ENCODE measurements at regions not wholly inside any gene's neighbourhood (a gene's known extent, or its start where the extent isn't known, plus 50 kb on each side); places are given as distances from the start of the nearest gene placed in this dataset.

DNA sequence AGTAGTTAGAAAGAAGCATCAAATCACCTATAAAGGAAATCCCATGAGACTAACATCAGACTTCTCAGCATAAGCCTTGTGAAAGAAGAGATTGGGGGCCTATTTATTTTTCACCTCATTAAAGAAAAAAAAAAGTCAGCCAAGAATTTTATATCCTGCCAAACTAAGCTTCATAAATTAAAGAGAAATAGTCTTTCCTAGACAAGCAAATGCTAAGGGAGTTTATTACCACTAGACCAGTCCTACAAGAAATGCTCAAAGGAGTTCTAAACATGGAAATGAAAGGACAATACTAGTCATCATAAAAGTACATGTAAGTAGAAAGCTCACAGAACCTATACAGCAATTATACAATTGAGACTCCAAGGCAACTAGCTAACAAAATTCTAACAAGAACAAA is 96.5 kb upstream of the OLIG3 start:
- Histone ChIP-seq H3K4me1 (ENCODE audit: control insufficient read depth, insufficient read depth, low read length) (peaks cover 2% of the 10 kb centered on the region; the same call in 1 of the 2 replicates), H3K4me3 (no peak overlapping the region), H3K27ac (ENCODE audit: control insufficient read depth, insufficient read depth) (no peak overlapping the region), H3K27me3 (replicated peaks in 1 of 2; ENCODE audit: control insufficient read depth in 2 of 2, insufficient read depth in 2 of 2, low read length in 1 of 2) (no peaks in the 10 kb centered on the region), H3K9me3 (replicated peaks; ENCODE audit: control insufficient read depth, insufficient read depth, low read length) (peaks cover 2% of the 10 kb centered on the region; the same call in 2 of the 3 replicates), H3K79me2 (ENCODE audit: control insufficient read depth, insufficient read depth, low read length) (no peaks in the 10 kb centered on the region), H3K4me2 (ENCODE audit: control insufficient read depth, insufficient read depth) (no peak overlapping the region), H2AFZ (ENCODE audit: control insufficient read depth, low read depth, low read length) (no peak overlapping the region), H3K36me3 (ENCODE audit: control insufficient read depth in 2 of 2, insufficient read depth in 2 of 2, low read length in 1 of 2) (no peaks in the 10 kb centered on the region), H4K20me1 (ENCODE audit: control insufficient read depth, insufficient read depth) (no peaks in the 10 kb centered on the region), H3K9ac (ENCODE audit: control insufficient read depth, insufficient read depth, low read length) (no peak overlapping the region)
- ChIA-PET POLR2A (no interaction called here), SMC1A (ENCODE audit: uncharacterized antibody, unreplicated experiment) (interaction anchor here (0.8 to 3.3 kb wide), 6 partner anchors 11 to 177 kb away, joined by 3 to 17 read pairs (median 3); no protein-coding TSS in a partner anchor), CTCF (interaction anchor here (0.8 to 3.8 kb wide), 12 partner anchors 14 to 496 kb away, joined by 3 to 25 read pairs (median 4); no protein-coding TSS in a partner anchor), RAD21 (ENCODE audit: unreplicated experiment) (interaction anchor here (0.6 to 3.1 kb wide), 7 partner anchors 9 to 514 kb away, joined by 3 to 14 read pairs (median 3); no protein-coding TSS in a partner anchor)
- no peak for DNase-seq (ENCODE audit: low read depth, low spot score)
- intact Hi-C loops (cut with micrococcal nuclease; ENCODE audit: unreplicated experiment) (no loop called here), in situ Hi-C loops (cut with MboI) (no loop called here)
- BruUV-seq (replicated peaks) = no TSS peak
- ATAC-seq = no peak
- no peak for FAIRE-seq
- TF ChIP-seq CBX5 (IDR thresholded peaks at IDR 0.05; ENCODE audit: low read depth) (peak; percentile 74; the same call in 1 of the 2 replicates), SPI1 (IDR thresholded peaks at IDR 0.05; ENCODE audit: borderline replicate concordance, insufficient read depth, low read depth, low read length) (no peak), SREBF1 (IDR thresholded peaks at IDR 0.05; ENCODE audit: low read length) (no peak), ETV6 (conservative IDR thresholded peaks at IDR 0.05 in 1 of 2, IDR thresholded peaks at IDR 0.05 in 1 of 2; ENCODE audit: borderline replicate concordance in 1 of 2, low read depth in 1 of 2) (no peak), RBBP5 (conservative IDR thresholded peaks at IDR 0.05) (no peak), CREB1 (IDR thresholded peaks at IDR 0.05; ENCODE audit: low read depth) (no peak)

DNA sequence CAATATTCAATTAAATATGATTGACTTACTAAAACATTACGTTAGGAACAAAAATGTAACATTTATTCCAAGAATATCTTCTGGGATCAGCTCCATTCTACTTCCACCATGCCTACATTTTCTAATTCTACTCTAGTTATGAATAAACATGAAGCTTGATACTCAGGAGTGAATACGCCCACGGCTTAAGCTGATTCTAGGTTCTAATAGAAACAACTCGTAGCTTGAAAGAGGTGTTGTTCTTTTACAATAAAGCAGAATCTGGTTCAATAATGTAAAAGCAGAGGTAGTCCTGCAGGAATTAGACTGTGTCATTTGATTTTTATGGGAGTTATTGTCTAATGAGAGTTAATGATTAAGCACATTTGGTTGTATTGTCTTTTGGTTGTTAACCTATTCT is 107.3 kb upstream of the OLIG3 start:
- SMC1A ChIA-PET (ENCODE audit: uncharacterized antibody, unreplicated experiment) = interaction anchor here (0.7 to 1.1 kb wide), 4 partner anchors 10 to 403 kb away, joined by 3 read pairs; no protein-coding TSS in a partner anchor
- no peak overlapping the region for H2AFZ ChIP-seq (ENCODE audit: control insufficient read depth, low read depth, low read length)
- CTCF ChIA-PET = interaction anchor here (1.0 to 1.9 kb wide), 3 partner anchors 10 to 42 kb away, joined by 3 to 6 read pairs (median 4); no protein-coding TSS in a partner anchor
- H3K79me2 ChIP-seq (ENCODE audit: control insufficient read depth, insufficient read depth, low read length) = no peaks in the 10 kb centered on the region
- FAIRE-seq = no peak
- no peak overlapping the region for H3K27ac ChIP-seq (ENCODE audit: control insufficient read depth, insufficient read depth)
- H3K36me3 ChIP-seq (ENCODE audit: control insufficient read depth in 2 of 2, insufficient read depth in 2 of 2, low read length in 1 of 2) = no peaks in the 10 kb centered on the region
- BruUV-seq (replicated peaks) = no TSS peak
- H3K27me3 ChIP-seq (replicated peaks in 1 of 2; ENCODE audit: control insufficient read depth in 2 of 2, insufficient read depth in 2 of 2, low read length in 1 of 2) = peaks cover 0 to 3% of the 10 kb centered on the region in 2 experiments; a peak in 1 of 4 replicates
- no peaks in the 10 kb centered on the region for H3K4me1 ChIP-seq (ENCODE audit: control insufficient read depth, insufficient read depth, low read length)
- POLR2A ChIA-PET = no interaction called here
- DNase-seq (ENCODE audit: low read depth, low spot score) = no peak
- in situ Hi-C loops (cut with MboI) = no loop called here
- no peaks in the 10 kb centered on the region for H4K20me1 ChIP-seq (ENCODE audit: control insufficient read depth, insufficient read depth)
- H3K4me2 ChIP-seq (ENCODE audit: control insufficient read depth, insufficient read depth) = no peak overlapping the region
- no peak for ATAC-seq
- intact Hi-C loops (cut with micrococcal nuclease; ENCODE audit: unreplicated experiment) = no loop called here
- no peak overlapping the region for H3K9ac ChIP-seq (ENCODE audit: control insufficient read depth, insufficient read depth, low read length)
- RAD21 ChIA-PET (ENCODE audit: unreplicated experiment) = no interaction called here
- H3K9me3 ChIP-seq (replicated peaks; ENCODE audit: control insufficient read depth, insufficient read depth, low read length) = no peaks in the 10 kb centered on the region; the same call in 2 of the 3 replicates
- no peak overlapping the region for H3K4me3 ChIP-seq
- WGBS (ENCODE audit: insufficient coverage, insufficient replicate concordance, low lambda C conversion rate, missing lambda C conversion rate) = 51% methylated on average over 4 of the region's 4 CpGs
- TF ChIP-seq, protein P1, sequence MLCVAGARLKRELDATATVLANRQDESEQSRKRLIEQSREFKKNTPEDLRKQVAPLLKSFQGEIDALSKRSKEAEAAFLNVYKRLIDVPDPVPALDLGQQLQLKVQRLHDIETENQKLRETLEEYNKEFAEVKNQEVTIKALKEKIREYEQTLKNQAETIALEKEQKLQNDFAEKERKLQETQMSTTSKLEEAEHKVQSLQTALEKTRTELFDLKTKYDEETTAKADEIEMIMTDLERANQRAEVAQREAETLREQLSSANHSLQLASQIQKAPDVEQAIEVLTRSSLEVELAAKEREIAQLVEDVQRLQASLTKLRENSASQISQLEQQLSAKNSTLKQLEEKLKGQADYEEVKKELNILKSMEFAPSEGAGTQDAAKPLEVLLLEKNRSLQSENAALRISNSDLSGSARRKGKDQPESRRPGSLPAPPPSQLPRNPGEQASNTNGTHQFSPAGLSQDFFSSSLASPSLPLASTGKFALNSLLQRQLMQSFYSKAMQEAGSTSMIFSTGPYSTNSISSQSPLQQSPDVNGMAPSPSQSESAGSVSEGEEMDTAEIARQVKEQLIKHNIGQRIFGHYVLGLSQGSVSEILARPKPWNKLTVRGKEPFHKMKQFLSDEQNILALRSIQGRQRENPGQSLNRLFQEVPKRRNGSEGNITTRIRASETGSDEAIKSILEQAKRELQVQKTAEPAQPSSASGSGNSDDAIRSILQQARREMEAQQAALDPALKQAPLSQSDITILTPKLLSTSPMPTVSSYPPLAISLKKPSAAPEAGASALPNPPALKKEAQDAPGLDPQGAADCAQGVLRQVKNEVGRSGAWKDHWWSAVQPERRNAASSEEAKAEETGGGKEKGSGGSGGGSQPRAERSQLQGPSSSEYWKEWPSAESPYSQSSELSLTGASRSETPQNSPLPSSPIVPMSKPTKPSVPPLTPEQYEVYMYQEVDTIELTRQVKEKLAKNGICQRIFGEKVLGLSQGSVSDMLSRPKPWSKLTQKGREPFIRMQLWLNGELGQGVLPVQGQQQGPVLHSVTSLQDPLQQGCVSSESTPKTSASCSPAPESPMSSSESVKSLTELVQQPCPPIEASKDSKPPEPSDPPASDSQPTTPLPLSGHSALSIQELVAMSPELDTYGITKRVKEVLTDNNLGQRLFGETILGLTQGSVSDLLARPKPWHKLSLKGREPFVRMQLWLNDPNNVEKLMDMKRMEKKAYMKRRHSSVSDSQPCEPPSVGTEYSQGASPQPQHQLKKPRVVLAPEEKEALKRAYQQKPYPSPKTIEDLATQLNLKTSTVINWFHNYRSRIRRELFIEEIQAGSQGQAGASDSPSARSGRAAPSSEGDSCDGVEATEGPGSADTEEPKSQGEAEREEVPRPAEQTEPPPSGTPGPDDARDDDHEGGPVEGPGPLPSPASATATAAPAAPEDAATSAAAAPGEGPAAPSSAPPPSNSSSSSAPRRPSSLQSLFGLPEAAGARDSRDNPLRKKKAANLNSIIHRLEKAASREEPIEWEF (IDR thresholded peaks at IDR 0.05; ENCODE audit: insufficient replicate concordance, low read depth, low read length) = no peak
- TF ChIP-seq ZNF622 (IDR thresholded peaks at IDR 0.05) = no peak
